Adrenal gland (tissue), 9 donors: ENCODE measurements at regions not wholly inside any gene's neighbourhood (a gene's known extent, or its start where the extent isn't known, plus 50 kb on each side); places are given as distances from the start of the nearest gene placed in this dataset.

Experiments
- DNase-seq, 7 donors: peaks; one replicate each; pipeline ENCODE4 v3.0.0-alpha.2; 2019 to 2020
- H3K27ac ChIP-seq, 5 donors: fragments of 200-600 bp; sonication (generic) in 4 of 5; 1 replicate in 3 of 5; 2 replicates in 2 of 5; pipeline versions ENCODE4 v1.5.1 to v1.8.0; 2016 to 2020; ENCODE audit warnings: mild to moderate bottlenecking in 1 of 5
- H3K27me3 ChIP-seq: fragments of 200-600 bp; 2 replicates; pipeline ENCODE4 v1.8.0; 2021
- H3K36me3 ChIP-seq, 2 donors: fragments of 200-600 bp; replicated peaks in 1 of 2; 1 replicate in 1 of 2; 2 replicates in 1 of 2; pipeline versions ENCODE4 v1.5.1 to v1.8.0; 2018 to 2022
- H3K4me1 ChIP-seq, 2 donors: fragments of 200-600 bp; replicated peaks in 1 of 2; 1 replicate in 1 of 2; 2 replicates in 1 of 2; pipeline versions ENCODE4 v1.5.1 to v1.8.0; 2018 to 2021
- H3K4me3 ChIP-seq, 4 donors: fragments of 200-600 bp; sonication (generic) in 3 of 4; one replicate each; pipeline ENCODE4 v1.5.1; 2016 to 2018
- H3K9me3 ChIP-seq, 3 donors: fragments of 200-600 bp; sonication (generic) in 1 of 3; replicated peaks in 1 of 3; 1 replicate in 2 of 3; 2 replicates in 1 of 3; pipeline versions ENCODE4 v1.5.1 to v1.8.0; 2016 to 2021
- CTCF ChIP-seq, 6 experiments: fragments of 450-650 bp in 4 of 6; fragments of 200-600 bp in 2 of 6; sonication (generic) in 1 of 6; IDR thresholded peaks; 1 replicate in 5 of 6; 2 replicates in 1 of 6; pipeline versions ENCODE4 v1.5.1 to v1.8.0; 2016 to 2021; ENCODE audit warnings: antibody characterized with exemption in 6 of 6, mild to moderate bottlenecking in 2 of 6, moderate library complexity in 1 of 6
- POLR2A ChIP-seq, 2 donors: fragments of 450-650 bp; IDR thresholded peaks; one replicate each; pipeline ENCODE4 v1.6.1; 2017; ENCODE audit warnings: antibody characterized with exemption in 2 of 2, mild to moderate bottlenecking in 2 of 2, moderate library complexity in 1 of 2
- WGBS, 4 donors: extraction: QIAGEN DNeasy Blood & Tissue Kit in 2 of 4; methylation state at CpG; one replicate each; pipeline versions ENCODE4 v1.1.5 to v1.1.7; 2013 to 2017; 5-methylcytosine and 5-hydroxymethylcytosine counted together
- intact Hi-C, 2 donors: fragments of 100-400 bp; cut with DNase I; formaldehyde crosslinking; loops; one replicate each; pipeline versions ENCODE4 v1.14.1 to v1.15.0; 2022 to 2023
- donor health status: healthy with polysubstance abuse.
- donor health status: Bipolar disorder and iron deficiency.
- donor health status: DM: yes; HTN: yes; CAD: no.
- donor health status: DM: no; HTN: no; CAD: no.
- donor health status: DM: no; HTN: no; CAD: no.

DNA sequence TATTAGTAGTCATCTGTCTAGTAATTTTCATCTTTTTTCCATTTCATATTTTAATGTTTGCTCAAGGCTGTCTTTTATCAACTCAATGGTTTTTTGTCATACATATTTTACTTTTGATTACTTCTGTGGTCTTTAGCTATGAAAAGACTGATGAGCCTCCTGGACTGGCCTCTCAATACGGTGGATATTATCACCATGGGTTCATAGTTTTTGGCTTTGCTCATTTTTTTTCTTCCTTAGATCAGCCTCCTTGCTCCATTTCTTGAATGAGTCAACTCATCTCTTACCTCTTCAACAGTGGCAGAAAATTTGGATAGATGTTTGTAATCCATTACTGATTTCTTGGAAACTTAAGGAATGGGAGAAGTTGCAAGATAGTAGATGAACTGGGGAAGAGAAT, 80.1 kb upstream of the ELOVL5 start:
- Histone ChIP-seq H3K27ac (no peak overlapping the region), H3K27me3 (no peaks in the 10 kb centered on the region), H3K4me1 (peaks cover 10 to 15% of the 10 kb centered on the region in 2 donors), H3K4me3 (no peak overlapping the region), H3K9me3 (no peaks in the 10 kb centered on the region), H3K36me3 (no peaks in the 10 kb centered on the region)
- DNase-seq: no peak
- 42 to 63% (median 54%) methylated on average over 1 of the region's 1 CpG for WGBS, 4 donors
- TF ChIP-seq POLR2A (IDR thresholded peaks at IDR 0.05) (no peak), CTCF (IDR thresholded peaks at IDR 0.05) (no peak)
- intact Hi-C loops: no loop called here

DNA sequence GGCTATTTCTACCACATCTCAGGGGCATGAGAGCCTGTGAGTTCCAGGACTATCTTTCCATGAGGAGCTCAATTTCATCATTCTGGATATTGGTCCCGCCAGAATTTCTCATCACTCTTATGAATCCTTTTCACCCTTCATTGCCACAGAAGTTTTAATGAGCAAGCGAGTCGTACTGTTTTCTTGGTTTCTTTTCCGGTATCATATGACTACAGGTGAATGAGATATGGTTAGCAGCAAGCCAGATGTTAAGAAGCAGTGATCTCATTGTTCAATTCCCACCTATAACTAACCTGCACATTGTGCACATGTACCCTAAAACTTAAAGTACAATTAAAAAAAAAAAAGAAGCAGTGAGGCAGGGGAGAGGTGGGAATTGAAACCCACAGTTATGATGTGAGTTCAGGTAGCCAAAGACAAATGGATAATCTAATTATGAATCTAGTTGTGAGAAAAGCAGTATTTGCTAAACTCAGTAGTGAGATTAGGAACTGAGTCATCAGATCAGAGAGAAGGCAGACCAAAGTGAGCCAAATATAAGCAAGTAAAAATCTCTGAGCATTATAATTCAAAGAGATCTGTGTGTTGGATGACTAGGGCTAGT, 78.0 kb upstream of the ELOVL5 start:
- no peak for TF ChIP-seq POLR2A (IDR thresholded peaks at IDR 0.05)
- no peak for TF ChIP-seq CTCF (IDR thresholded peaks at IDR 0.05)
- no peak for DNase-seq
- no peaks in the 10 kb centered on the region for H3K9me3 ChIP-seq
- H3K4me3 ChIP-seq: no peak overlapping the region
- intact Hi-C loops: no loop called here
- no peaks in the 10 kb centered on the region for H3K27me3 ChIP-seq
- H3K27ac ChIP-seq: no peak overlapping the region
- 81 to 89% (median 88%) methylated on average over 4 of the region's 4 CpGs for WGBS, 4 donors
- H3K36me3 ChIP-seq: no peaks in the 10 kb centered on the region
- no peaks in the 10 kb centered on the region for H3K4me1 ChIP-seq

- 92 to 95% (median 95%) methylated on average over 3 of the region's 3 CpGs for WGBS, 4 donors
- H3K36me3 ChIP-seq: no peaks in the 10 kb centered on the region
These were observed 77.4 kb upstream of the ELOVL5 start for GRCh38 chr6:53426117-53426516.

GRCh38 chr6:53424976-53425718, 76.4 kb upstream of the ELOVL5 start:
- Histone ChIP-seq H3K4me1 (no peaks in the 10 kb centered on the region), H3K9me3 (no peaks in the 10 kb centered on the region), H3K27me3 (no peaks in the 10 kb centered on the region), H3K36me3 (no peaks in the 10 kb centered on the region), H3K27ac (no peak overlapping the region), H3K4me3 (no peak overlapping the region)
- DNase-seq: no peak
- WGBS, 4 donors: 92 to 98% (median 95%) methylated on average over 9 of the region's 9 CpGs
- TF ChIP-seq POLR2A (IDR thresholded peaks at IDR 0.05): no peak
- TF ChIP-seq CTCF (IDR thresholded peaks at IDR 0.05): no peak
- intact Hi-C loops: no loop called here

More at GRCh38 chr6:53426117-53426516, 77.4 kb upstream of the ELOVL5 start:
- no peak overlapping the region for H3K4me3 ChIP-seq
- H3K9me3 ChIP-seq: no peaks in the 10 kb centered on the region
- no peaks in the 10 kb centered on the region for H3K4me1 ChIP-seq
- intact Hi-C loops: no loop called here
- TF ChIP-seq POLR2A (IDR thresholded peaks at IDR 0.05) (no peak), CTCF (IDR thresholded peaks at IDR 0.05) (no peak)
- H3K27ac ChIP-seq: no peak overlapping the region
- DNase-seq: no peak
- no peaks in the 10 kb centered on the region for H3K27me3 ChIP-seq
